WI38 (cell line): ENCODE measurements at regions not wholly inside any gene's neighbourhood (a gene's known extent, or its start where the extent isn't known, plus 50 kb on each side); places are given as distances from the start of the nearest gene placed in this dataset.

Experiments
- H3K4me3 ChIP-seq: 2 replicates; pipeline ENCODE4 v1.5.1; 2011; ENCODE audit warnings: low read depth, mild to moderate bottlenecking, control low read depth, low read length
- CTCF ChIP-seq: IDR thresholded peaks from 2 replicates; pipeline ENCODE4 v1.5.1; 2012; ENCODE audit warnings: low read depth, mild to moderate bottlenecking, control low read depth, low read length

- no peak overlapping the region for H3K4me3 ChIP-seq
- TF ChIP-seq CTCF: no peak
Observed at GRCh38 chr10:85445702-85446101, 920.9 kb downstream of the GRID1 start.

GRCh38 chr10:85446827-85447226 lies 919.8 kb downstream of the GRID1 start:
- TF ChIP-seq CTCF: no peak
- H3K4me3 ChIP-seq: no peak overlapping the region

GRCh38 chr10:85447690-85448089 lies 918.9 kb downstream of the GRID1 start:
- no peak for TF ChIP-seq CTCF
- H3K4me3 ChIP-seq: no peak overlapping the region

DNA sequence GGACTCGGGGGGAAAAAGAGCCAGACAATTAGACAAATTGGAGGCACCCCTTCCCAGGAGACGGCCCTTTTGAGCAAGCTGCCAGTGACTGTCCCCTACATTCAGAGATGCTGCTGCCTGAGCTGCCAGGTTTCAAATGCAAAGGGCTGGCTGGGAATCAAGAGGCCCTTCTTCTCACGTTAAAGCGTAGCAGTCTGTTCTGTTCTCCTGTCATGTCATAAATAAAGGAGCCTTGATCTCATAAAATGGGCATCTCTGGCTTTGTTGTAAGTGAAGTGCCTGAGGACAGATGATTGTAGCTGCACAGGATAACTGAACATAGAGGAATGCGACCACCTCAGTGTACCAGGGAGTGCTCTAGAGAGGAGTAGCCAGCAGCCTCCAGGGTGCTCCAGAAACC lies 917.9 kb downstream of the GRID1 start:
- no peak for TF ChIP-seq CTCF
- H3K4me3 ChIP-seq: no peak overlapping the region

DNA sequence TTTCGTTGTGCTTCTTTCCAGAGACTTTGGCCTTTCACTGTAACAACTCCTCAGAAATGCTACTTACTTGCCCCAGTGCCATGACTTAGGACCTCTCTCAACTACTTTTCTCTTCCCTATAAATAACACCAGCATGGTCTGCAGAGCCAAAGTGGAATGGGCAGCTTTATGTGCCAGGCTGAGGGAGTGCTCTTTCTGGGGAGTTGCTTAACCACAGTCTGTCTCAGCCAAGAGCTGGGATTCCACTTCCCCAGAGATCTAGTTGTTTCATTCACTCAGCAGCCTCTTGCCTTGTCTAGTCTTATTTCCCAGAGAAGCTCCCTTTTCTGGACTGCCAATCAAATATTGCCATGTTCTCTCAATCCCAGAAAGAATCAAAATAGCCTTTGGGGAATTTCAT lies 912.2 kb downstream of the GRID1 start:
- H3K4me3 ChIP-seq: no peak overlapping the region

DNA sequence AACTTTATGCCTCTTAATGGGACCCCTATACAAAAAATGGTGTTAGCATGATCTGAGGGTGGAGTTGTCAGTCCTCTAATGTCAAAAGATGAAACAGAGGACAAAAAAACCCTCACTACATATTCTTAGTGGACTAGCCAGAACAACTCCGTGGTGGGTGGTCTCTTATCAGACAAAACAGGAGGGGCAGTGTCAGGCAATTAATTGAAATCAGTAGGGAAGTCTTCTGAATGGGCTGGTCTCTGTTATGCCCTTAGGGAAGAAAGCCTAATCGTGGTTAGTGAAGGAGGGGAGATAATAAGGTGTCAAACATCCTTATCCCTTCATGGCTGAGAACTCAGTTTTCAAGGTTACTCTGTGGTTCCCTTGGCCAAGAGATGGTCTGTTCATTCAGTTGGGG lies 909.4 kb downstream of the GRID1 start:
- H3K4me3 ChIP-seq: no peak overlapping the region
- no peak for TF ChIP-seq CTCF

More for the DNA sequence above, 912.2 kb downstream of the GRID1 start:
- no peak for TF ChIP-seq CTCF

DNA sequence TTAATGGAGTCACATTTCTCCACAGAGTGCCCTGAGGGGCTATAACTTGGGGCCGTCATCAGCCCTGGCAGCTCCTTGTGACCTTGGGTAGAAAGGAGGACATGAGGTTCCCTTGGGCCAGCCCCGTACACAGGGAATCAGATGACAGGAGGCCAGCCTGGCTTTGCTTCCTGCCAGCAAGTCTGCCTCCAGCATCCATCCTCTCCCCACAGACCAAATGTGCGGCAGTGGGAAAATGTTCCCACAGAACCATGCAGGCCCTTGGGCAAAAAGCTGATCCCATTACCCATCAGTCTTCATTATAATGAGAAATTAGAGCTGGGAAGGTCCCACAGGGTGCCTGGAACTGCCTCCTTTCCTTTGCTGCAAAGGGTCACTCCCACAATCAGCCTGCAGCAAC lies 908.3 kb downstream of the GRID1 start:
- TF ChIP-seq CTCF: no peak
- H3K4me3 ChIP-seq: no peak overlapping the region
